ENCODE measurements at regions not wholly inside any gene's neighbourhood (a gene's known extent, or its start where the extent isn't known, plus 50 kb on each side); places are given as distances from the start of the nearest gene placed in this dataset.

- H3K27ac ChIP-seq: no peak overlapping the region
- TF ChIP-seq CTCF (conservative IDR thresholded peaks at IDR 0.05): no peak
Measured at GRCh38 chr13:42658019-42658418, 84.1 kb downstream of the TNFSF11 start.

- H3K27ac ChIP-seq: no peak overlapping the region
- TF ChIP-seq CTCF (conservative IDR thresholded peaks at IDR 0.05): peak; percentile 64
Measured at GRCh38 chr13:42660333-42660965, 86.5 kb downstream of the TNFSF11 start.

GRCh38 chr13:42667638-42668037 lies 93.7 kb downstream of the TNFSF11 start:
- no peak for TF ChIP-seq CTCF (conservative IDR thresholded peaks at IDR 0.05)
- H3K27ac ChIP-seq: no peak overlapping the region

- TF ChIP-seq CTCF (conservative IDR thresholded peaks at IDR 0.05): no peak
- no peak overlapping the region for H3K27ac ChIP-seq
Measured at GRCh38 chr13:42671502-42671901, 97.5 kb downstream of the TNFSF11 start.

GRCh38 chr13:42673677-42674076 lies 99.7 kb downstream of the TNFSF11 start:
- TF ChIP-seq CTCF (conservative IDR thresholded peaks at IDR 0.05): no peak
- no peak overlapping the region for H3K27ac ChIP-seq

GRCh38 chr13:42680748-42681147 lies 100.6 kb upstream of the FAM216B start:
- TF ChIP-seq CTCF (conservative IDR thresholded peaks at IDR 0.05): no peak
- no peak overlapping the region for H3K27ac ChIP-seq

GRCh38 chr13:42681326-42682100 lies 99.9 kb upstream of the FAM216B start:
- H3K27ac ChIP-seq: no peak overlapping the region
- TF ChIP-seq CTCF (conservative IDR thresholded peaks at IDR 0.05): no peak

Data from VCaP (cell line).